OCI-M2 (cell line): ENCODE measurements at regions not wholly inside any gene's neighbourhood (a gene's known extent, or its start where the extent isn't known, plus 50 kb on each side); places are given as distances from the start of the nearest gene placed in this dataset.

Source experiments
- DNase-seq: peaks from one replicate; lab custom pipeline; 2025; ENCODE audit not compliant: unreplicated experiment; lab: John Stamatoyannopoulos, UW

GRCh38 chr6:44531442-44532015 lies 144.0 kb downstream of the CDC5L start:
- no peak for DNase-seq

GRCh38 chr6:44533421-44533820 lies 145.9 kb downstream of the CDC5L start:
- DNase-seq = no peak

GRCh38 chr6:44534291-44534690 lies 146.8 kb downstream of the CDC5L start:
- no peak for DNase-seq

GRCh38 chr6:44535446-44535845 lies 147.9 kb downstream of the CDC5L start:
- DNase-seq = no peak

- no peak for DNase-seq
Observed at GRCh38 chr6:44535967-44536366, 148.5 kb downstream of the CDC5L start.

GRCh38 chr6:44537306-44538049 lies 150.0 kb downstream of the CDC5L start:
- no peak for DNase-seq

GRCh38 chr6:44538131-44538806 lies 150.8 kb downstream of the CDC5L start:
- no peak for DNase-seq

GRCh38 chr6:44538807-44539201 lies 151.3 kb downstream of the CDC5L start:
- no peak for DNase-seq

- no peak for DNase-seq
Observed at GRCh38 chr6:44539701-44540355, 152.3 kb downstream of the CDC5L start.

- DNase-seq = no peak
Observed at GRCh38 chr6:44540881-44541280, 153.4 kb downstream of the CDC5L start.

- DNase-seq = no peak
Observed at GRCh38 chr6:44542401-44543116, 155.1 kb downstream of the CDC5L start.

GRCh38 chr6:44543664-44544063 lies 156.2 kb downstream of the CDC5L start:
- no peak for DNase-seq

- no peak for DNase-seq
Observed at GRCh38 chr6:44545224-44545623, 157.7 kb downstream of the CDC5L start.

GRCh38 chr6:44548319-44548718 lies 160.8 kb downstream of the CDC5L start:
- no peak for DNase-seq

- DNase-seq = no peak
Observed at GRCh38 chr6:44549516-44549915, 162.0 kb downstream of the CDC5L start.

GRCh38 chr6:44554194-44554593 lies 166.7 kb downstream of the CDC5L start:
- DNase-seq = no peak

- DNase-seq = no peak
Observed at GRCh38 chr6:44554861-44555260, 167.4 kb downstream of the CDC5L start.

- DNase-seq = no peak
Observed at GRCh38 chr6:44556046-44556445, 168.5 kb downstream of the CDC5L start.

GRCh38 chr6:44558024-44558831 lies 170.7 kb downstream of the CDC5L start:
- DNase-seq = no peak

GRCh38 chr6:44558832-44559251 lies 171.3 kb downstream of the CDC5L start:
- DNase-seq = no peak
